Fibroblast of lung (primary cell): ENCODE measurements at regions not wholly inside any gene's neighbourhood (a gene's known extent, or its start where the extent isn't known, plus 50 kb on each side); places are given as distances from the start of the nearest gene placed in this dataset.

Source experiments
- DNase-seq, 2 donors: peaks; one replicate each; pipeline versions ENCODE4 v3.0.0 to v3.0.0-alpha.2; 2010; ENCODE audit warnings: low read depth in 2 of 2
- H2AFZ ChIP-seq: 2 replicates; pipeline ENCODE4 v1.5.1; 2012; ENCODE audit warnings: low read length, control low read depth, inconsistent platforms
- H3K27ac ChIP-seq: 2 replicates; pipeline ENCODE4 v1.5.1; 2011; ENCODE audit warnings: low read length, control low read depth; ENCODE audit not compliant: insufficient read depth
- H3K27me3 ChIP-seq: 2 replicates; pipeline ENCODE4 v1.5.1; 2011; ENCODE audit warnings: mild to moderate bottlenecking, low read length; ENCODE audit not compliant: control insufficient read depth, insufficient read depth
- H3K36me3 ChIP-seq: 2 replicates; pipeline ENCODE4 v1.5.1; 2011; ENCODE audit warnings: low read length; ENCODE audit not compliant: control insufficient read depth, insufficient read depth
- H3K4me1 ChIP-seq: 2 replicates; pipeline ENCODE4 v1.5.1; 2011; ENCODE audit warnings: low read length; ENCODE audit not compliant: control insufficient read depth, insufficient read depth; ENCODE audit errors: extremely low read depth
- H3K4me2 ChIP-seq: 2 replicates; pipeline ENCODE4 v1.5.1; 2011; ENCODE audit warnings: low read length, control low read depth; ENCODE audit not compliant: insufficient read depth; ENCODE audit errors: extremely low read depth
- H3K4me3 ChIP-seq, 4 experiments: fragments of 200-600 bp in 1 of 4; sonication (generic) in 1 of 4; replicated peaks in 1 of 4; 2 replicates each; pipeline ENCODE4 v1.5.1; 2011 to 2016; ENCODE audit warnings: low read length in 4 of 4, low read depth in 3 of 4, mild to moderate bottlenecking in 3 of 4, control low read depth in 2 of 4, inconsistent platforms in 1 of 4, mixed read lengths in 1 of 4; ENCODE audit not compliant: insufficient read depth in 1 of 4; ENCODE audit errors: control extremely low read depth in 1 of 4
- H3K79me2 ChIP-seq: 2 replicates; pipeline ENCODE4 v1.5.1; 2012; ENCODE audit warnings: mild to moderate bottlenecking, low read length, inconsistent platforms; ENCODE audit not compliant: control insufficient read depth, insufficient read depth
- H3K9ac ChIP-seq: 2 replicates; pipeline ENCODE4 v1.5.1; 2011; ENCODE audit warnings: mild to moderate bottlenecking, low read length, control low read depth; ENCODE audit not compliant: insufficient read depth
- H3K9me3 ChIP-seq: 2 replicates; pipeline ENCODE4 v1.5.1; 2012; ENCODE audit warnings: low read depth, low read length; ENCODE audit not compliant: control insufficient read depth, insufficient read depth
- H4K20me1 ChIP-seq: 2 replicates; pipeline ENCODE4 v1.5.1; 2011; ENCODE audit warnings: low read length; ENCODE audit not compliant: control insufficient read depth, insufficient read depth; ENCODE audit errors: extremely low read depth
- CTCF ChIP-seq, 2 donors: IDR thresholded peaks in 1 of 2; conservative IDR thresholded peaks in 1 of 2; 1 replicate in 1 of 2; 2 replicates in 1 of 2; pipeline ENCODE4 v1.5.1; 2011 to 2012; ENCODE audit warnings: low read length in 2 of 2, control low read depth in 1 of 2, inconsistent platforms in 1 of 2, low read depth in 1 of 2, mild to moderate bottlenecking in 1 of 2
- EZH2 ChIP-seq: IDR thresholded peaks from 2 replicates; pipeline ENCODE4 v1.5.1; 2012; ENCODE audit warnings: low read length, control low read depth, mild to moderate bottlenecking; ENCODE audit errors: missing control alignments

- Histone ChIP-seq H3K4me1 (no peaks in the 10 kb centered on the region), H4K20me1 (no peaks in the 10 kb centered on the region), H3K79me2 (no peaks in the 10 kb centered on the region), H3K9ac (no peak overlapping the region), H3K27me3 (no peaks in the 10 kb centered on the region), H3K36me3 (no peaks in the 10 kb centered on the region), H2AFZ (no peak overlapping the region), H3K9me3 (no peaks in the 10 kb centered on the region), H3K27ac (no peak overlapping the region), H3K4me2 (no peak overlapping the region), H3K4me3 (no peak overlapping the region)
- TF ChIP-seq EZH2 (no peak), CTCF (conservative IDR thresholded peaks at IDR 0.05 in 1 of 2, IDR thresholded peaks at IDR 0.05 in 1 of 2; ENCODE audit: low read depth in 1 of 2, low read length in 2 of 2) (no peak)
- peak; percentile 55 to 65 for DNase-seq
Measured at GRCh38 chr16:51416926-51417325, 265.9 kb upstream of the SALL1 start.

GRCh38 chr16:51410125-51410524 lies 259.1 kb upstream of the SALL1 start:
- Histone ChIP-seq H4K20me1 (no peaks in the 10 kb centered on the region), H3K9ac (no peak overlapping the region), H3K27ac (no peak overlapping the region), H3K4me1 (no peaks in the 10 kb centered on the region), H3K79me2 (no peaks in the 10 kb centered on the region), H3K27me3 (no peaks in the 10 kb centered on the region), H3K36me3 (no peaks in the 10 kb centered on the region), H2AFZ (no peak overlapping the region), H3K9me3 (no peaks in the 10 kb centered on the region), H3K4me2 (no peak overlapping the region), H3K4me3 (no peak overlapping the region)
- TF ChIP-seq CTCF (conservative IDR thresholded peaks at IDR 0.05 in 1 of 2, IDR thresholded peaks at IDR 0.05 in 1 of 2; ENCODE audit: low read depth in 1 of 2, low read length in 2 of 2) (no peak), EZH2 (no peak)
- no peak for DNase-seq

GRCh38 chr16:51409001-51409675 lies 258.1 kb upstream of the SALL1 start:
- no peak for TF ChIP-seq CTCF (conservative IDR thresholded peaks at IDR 0.05 in 1 of 2, IDR thresholded peaks at IDR 0.05 in 1 of 2; ENCODE audit: low read depth in 1 of 2, low read length in 2 of 2)
- TF ChIP-seq EZH2 = no peak
- no peaks in the 10 kb centered on the region for H3K79me2 ChIP-seq
- H3K4me3 ChIP-seq = no peak overlapping the region
- no peak overlapping the region for H3K4me2 ChIP-seq
- no peak overlapping the region for H2AFZ ChIP-seq
- H3K9me3 ChIP-seq = no peaks in the 10 kb centered on the region
- no peak overlapping the region for H3K9ac ChIP-seq
- peak; percentile 21 to 29 for DNase-seq
- no peaks in the 10 kb centered on the region for H4K20me1 ChIP-seq
- H3K27ac ChIP-seq = no peak overlapping the region
- no peaks in the 10 kb centered on the region for H3K36me3 ChIP-seq
- no peaks in the 10 kb centered on the region for H3K27me3 ChIP-seq
- no peaks in the 10 kb centered on the region for H3K4me1 ChIP-seq
